Adrenal gland (tissue), 9 donors: ENCODE measurements at regions not wholly inside any gene's neighbourhood (a gene's known extent, or its start where the extent isn't known, plus 50 kb on each side); places are given as distances from the start of the nearest gene placed in this dataset.

ENCODE experiments used
- DNase-seq, 7 donors: peaks; one replicate each; pipeline ENCODE4 v3.0.0-alpha.2; 2019 to 2020
- H3K27ac ChIP-seq, 5 donors: fragments of 200-600 bp; sonication (generic) in 4 of 5; 1 replicate in 3 of 5; 2 replicates in 2 of 5; pipeline versions ENCODE4 v1.5.1 to v1.8.0; 2016 to 2020; ENCODE audit warnings: mild to moderate bottlenecking in 1 of 5
- H3K27me3 ChIP-seq: fragments of 200-600 bp; 2 replicates; pipeline ENCODE4 v1.8.0; 2021
- H3K36me3 ChIP-seq, 2 donors: fragments of 200-600 bp; replicated peaks in 1 of 2; 1 replicate in 1 of 2; 2 replicates in 1 of 2; pipeline versions ENCODE4 v1.5.1 to v1.8.0; 2018 to 2022
- H3K4me1 ChIP-seq, 2 donors: fragments of 200-600 bp; replicated peaks in 1 of 2; 1 replicate in 1 of 2; 2 replicates in 1 of 2; pipeline versions ENCODE4 v1.5.1 to v1.8.0; 2018 to 2021
- H3K4me3 ChIP-seq, 4 donors: fragments of 200-600 bp; sonication (generic) in 3 of 4; one replicate each; pipeline ENCODE4 v1.5.1; 2016 to 2018
- H3K9me3 ChIP-seq, 3 donors: fragments of 200-600 bp; sonication (generic) in 1 of 3; replicated peaks in 1 of 3; 1 replicate in 2 of 3; 2 replicates in 1 of 3; pipeline versions ENCODE4 v1.5.1 to v1.8.0; 2016 to 2021
- POLR2A ChIP-seq, 2 donors: fragments of 450-650 bp; IDR thresholded peaks; one replicate each; pipeline ENCODE4 v1.6.1; 2017; ENCODE audit warnings: antibody characterized with exemption in 2 of 2, mild to moderate bottlenecking in 2 of 2, moderate library complexity in 1 of 2
- WGBS, 4 donors: extraction: QIAGEN DNeasy Blood & Tissue Kit in 2 of 4; methylation state at CpG; one replicate each; pipeline versions ENCODE4 v1.1.5 to v1.1.7; 2013 to 2017; 5-methylcytosine and 5-hydroxymethylcytosine counted together
- intact Hi-C, 2 donors: fragments of 100-400 bp; cut with DNase I; formaldehyde crosslinking; loops; one replicate each; pipeline versions ENCODE4 v1.14.1 to v1.15.0; 2022 to 2023
- TF ChIP-seq, protein P1 (sequence below), 6 experiments: fragments of 450-650 bp in 4 of 6; fragments of 200-600 bp in 2 of 6; sonication (generic) in 1 of 6; IDR thresholded peaks; 1 replicate in 5 of 6; 2 replicates in 1 of 6; pipeline versions ENCODE4 v1.5.1 to v1.8.0; 2016 to 2021; ENCODE audit warnings: antibody characterized with exemption in 6 of 6, mild to moderate bottlenecking in 2 of 6, moderate library complexity in 1 of 6
- donor health status: healthy with polysubstance abuse.
- donor health status: Bipolar disorder and iron deficiency.
- donor health status: DM: yes; HTN: yes; CAD: no.
- donor health status: DM: no; HTN: no; CAD: no.
- donor health status: DM: no; HTN: no; CAD: no.

DNA sequence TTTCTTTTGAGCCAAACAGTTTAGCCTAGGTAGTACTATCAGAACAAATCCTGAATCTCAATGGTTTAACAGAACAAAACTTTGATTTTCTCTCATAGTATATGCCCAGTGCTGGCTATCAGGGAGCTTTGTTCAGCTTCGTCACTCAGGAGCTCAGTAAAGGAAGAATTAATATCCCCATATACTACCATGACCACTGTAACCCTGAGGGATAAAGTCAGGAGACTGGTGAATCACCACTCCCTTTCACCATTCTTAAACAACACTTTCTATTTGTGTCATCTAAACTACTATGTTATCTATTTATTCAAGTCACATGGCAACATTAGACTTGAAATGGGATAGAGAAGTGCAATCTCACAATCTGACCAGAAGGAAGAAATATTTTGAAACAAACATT, 522.6 kb upstream of the COX7C start:
- H3K9me3 ChIP-seq: no peaks in the 10 kb centered on the region
- no peak overlapping the region for H3K27ac ChIP-seq
- intact Hi-C loops: no loop called here
- DNase-seq: no peak
- H3K4me1 ChIP-seq: no peaks in the 10 kb centered on the region
- H3K36me3 ChIP-seq: no peaks in the 10 kb centered on the region
- 50 to 70% (median 63%) methylated on average over 1 of the region's 1 CpG for whole genome bisulfite sequencing, 4 donors
- TF ChIP-seq POLR2A (IDR thresholded peaks at IDR 0.05): no peak
- TF ChIP-seq, protein P1, sequence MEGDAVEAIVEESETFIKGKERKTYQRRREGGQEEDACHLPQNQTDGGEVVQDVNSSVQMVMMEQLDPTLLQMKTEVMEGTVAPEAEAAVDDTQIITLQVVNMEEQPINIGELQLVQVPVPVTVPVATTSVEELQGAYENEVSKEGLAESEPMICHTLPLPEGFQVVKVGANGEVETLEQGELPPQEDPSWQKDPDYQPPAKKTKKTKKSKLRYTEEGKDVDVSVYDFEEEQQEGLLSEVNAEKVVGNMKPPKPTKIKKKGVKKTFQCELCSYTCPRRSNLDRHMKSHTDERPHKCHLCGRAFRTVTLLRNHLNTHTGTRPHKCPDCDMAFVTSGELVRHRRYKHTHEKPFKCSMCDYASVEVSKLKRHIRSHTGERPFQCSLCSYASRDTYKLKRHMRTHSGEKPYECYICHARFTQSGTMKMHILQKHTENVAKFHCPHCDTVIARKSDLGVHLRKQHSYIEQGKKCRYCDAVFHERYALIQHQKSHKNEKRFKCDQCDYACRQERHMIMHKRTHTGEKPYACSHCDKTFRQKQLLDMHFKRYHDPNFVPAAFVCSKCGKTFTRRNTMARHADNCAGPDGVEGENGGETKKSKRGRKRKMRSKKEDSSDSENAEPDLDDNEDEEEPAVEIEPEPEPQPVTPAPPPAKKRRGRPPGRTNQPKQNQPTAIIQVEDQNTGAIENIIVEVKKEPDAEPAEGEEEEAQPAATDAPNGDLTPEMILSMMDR (IDR thresholded peaks at IDR 0.05): no peak
- H3K4me3 ChIP-seq: no peak overlapping the region
- no peaks in the 10 kb centered on the region for H3K27me3 ChIP-seq

DNA sequence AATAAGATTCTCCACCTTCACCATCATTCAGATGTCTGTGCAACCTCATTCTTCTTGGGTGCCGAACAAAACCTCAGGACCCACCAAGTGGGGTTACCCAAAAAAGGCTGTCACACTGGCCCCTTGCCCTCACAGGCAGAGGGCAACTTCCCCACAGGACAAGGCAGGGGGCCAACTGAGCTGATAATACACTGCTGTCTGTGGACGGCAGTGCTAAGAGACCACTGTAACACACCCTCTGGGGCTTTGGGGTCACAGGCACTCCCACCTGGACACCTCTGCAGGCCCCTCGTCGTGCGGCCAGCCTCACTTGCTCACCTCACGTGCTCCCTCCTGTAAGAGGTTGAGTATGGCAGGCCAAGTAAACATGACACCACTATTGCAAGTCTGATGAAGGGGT, 515.8 kb upstream of the COX7C start:
- H3K4me1 ChIP-seq: no peaks in the 10 kb centered on the region
- no peak for DNase-seq
- H3K4me3 ChIP-seq: no peak overlapping the region
- TF ChIP-seq, protein P1 (IDR thresholded peaks at IDR 0.05): no peak
- TF ChIP-seq POLR2A (IDR thresholded peaks at IDR 0.05): no peak
- H3K36me3 ChIP-seq: no peaks in the 10 kb centered on the region
- no peaks in the 10 kb centered on the region for H3K27me3 ChIP-seq
- no peak overlapping the region for H3K27ac ChIP-seq
- intact Hi-C loops: no loop called here
- no peaks in the 10 kb centered on the region for H3K9me3 ChIP-seq
- 74 to 88% (median 77%) methylated on average over 5 to 6 of the region's 6 CpGs for WGBS, 4 donors

DNA sequence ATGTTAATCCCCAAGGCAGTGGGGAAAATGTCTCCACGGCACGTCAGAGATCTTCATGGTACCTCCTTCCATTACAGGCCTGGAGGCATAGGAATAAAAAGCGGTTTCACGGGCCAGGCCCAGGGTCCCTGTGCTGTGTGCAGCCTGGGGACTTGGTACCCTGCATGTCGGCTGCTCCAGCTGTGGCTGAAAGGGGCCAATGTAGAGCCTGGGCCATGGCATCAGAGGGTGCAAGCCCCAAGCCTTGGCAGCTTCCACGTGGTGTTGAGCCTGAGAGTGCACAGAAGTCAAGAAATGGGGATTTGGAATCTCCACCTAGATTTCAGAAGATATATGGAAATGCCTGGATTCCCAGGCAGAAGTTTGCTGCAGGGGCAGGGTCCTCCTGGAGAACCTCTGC, 508.9 kb upstream of the COX7C start:
- TF ChIP-seq, protein P1 (IDR thresholded peaks at IDR 0.05): no peak
- no peak for TF ChIP-seq POLR2A (IDR thresholded peaks at IDR 0.05)
- no peak for DNase-seq
- Histone ChIP-seq H3K36me3 (no peaks in the 10 kb centered on the region), H3K27me3 (no peaks in the 10 kb centered on the region), H3K4me3 (no peak overlapping the region), H3K27ac (no peak overlapping the region), H3K9me3 (no peaks in the 10 kb centered on the region), H3K4me1 (no peaks in the 10 kb centered on the region)
- intact Hi-C loops: no loop called here
- WGBS, 4 donors: 69 to 79% (median 75%) methylated on average over 4 to 6 of the region's 6 CpGs

DNA sequence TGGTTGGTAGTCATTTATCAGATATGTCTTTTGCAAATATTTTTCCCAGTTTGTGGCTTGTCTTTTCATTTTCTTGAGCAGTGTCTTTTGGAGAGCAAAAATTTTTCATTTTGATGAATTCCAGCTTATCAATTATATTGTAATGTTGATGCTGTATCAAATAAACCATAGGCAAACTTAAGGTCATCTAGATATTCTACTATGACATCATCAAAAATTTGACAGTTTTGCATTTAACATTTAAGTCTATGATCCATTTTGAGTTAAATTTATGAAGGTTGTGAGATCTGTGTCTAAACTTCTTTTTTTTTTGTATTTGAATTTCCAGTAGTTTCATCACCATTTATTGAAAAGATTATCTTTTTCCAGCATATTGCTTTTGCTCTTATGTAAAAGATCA, 505.5 kb upstream of the COX7C start:
- Histone ChIP-seq H3K4me1 (no peaks in the 10 kb centered on the region), H3K36me3 (no peaks in the 10 kb centered on the region), H3K27ac (no peak overlapping the region), H3K9me3 (no peaks in the 10 kb centered on the region), H3K4me3 (no peak overlapping the region), H3K27me3 (no peaks in the 10 kb centered on the region)
- DNase-seq: no peak
- intact Hi-C loops: no loop called here
- no peak for TF ChIP-seq POLR2A (IDR thresholded peaks at IDR 0.05)
- TF ChIP-seq, protein P1 (IDR thresholded peaks at IDR 0.05): no peak
